ENCODE measurements at regions not wholly inside any gene's neighbourhood (a gene's known extent, or its start where the extent isn't known, plus 50 kb on each side); places are given as distances from the start of the nearest gene placed in this dataset.

DNA sequence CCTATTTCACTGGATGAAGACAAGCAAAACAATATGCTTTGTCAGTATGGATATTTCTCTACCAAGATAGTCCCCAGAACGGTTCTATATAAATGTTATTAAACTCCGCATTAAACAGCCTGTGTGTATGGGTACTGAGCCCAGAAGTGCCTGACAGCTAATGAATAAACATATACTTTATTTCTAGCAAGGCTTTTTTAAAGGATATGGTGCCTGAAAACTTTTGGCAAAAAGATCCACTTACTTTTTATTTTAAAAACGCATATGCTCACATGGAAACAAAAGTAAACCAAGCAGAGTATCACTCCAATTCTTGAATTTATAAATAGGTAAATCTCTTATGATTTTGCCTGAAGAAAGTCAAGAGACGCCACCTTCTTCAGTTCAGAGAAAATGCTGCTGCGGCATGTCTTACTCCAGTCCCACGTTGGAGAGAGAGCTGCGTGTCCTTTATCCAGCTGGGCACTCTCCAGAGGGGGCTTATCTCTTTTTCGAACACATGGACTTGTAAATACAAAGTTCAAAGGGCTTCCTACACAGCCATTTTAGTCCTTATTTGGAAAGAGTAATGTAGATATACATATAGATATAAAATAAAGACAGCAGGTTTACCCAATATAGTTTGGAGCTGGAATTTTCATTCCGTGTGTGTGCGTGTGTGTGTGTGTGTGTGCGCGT, 264.2 kb downstream of the ADAMTS20 start:
- TF ChIP-seq, protein P1, sequence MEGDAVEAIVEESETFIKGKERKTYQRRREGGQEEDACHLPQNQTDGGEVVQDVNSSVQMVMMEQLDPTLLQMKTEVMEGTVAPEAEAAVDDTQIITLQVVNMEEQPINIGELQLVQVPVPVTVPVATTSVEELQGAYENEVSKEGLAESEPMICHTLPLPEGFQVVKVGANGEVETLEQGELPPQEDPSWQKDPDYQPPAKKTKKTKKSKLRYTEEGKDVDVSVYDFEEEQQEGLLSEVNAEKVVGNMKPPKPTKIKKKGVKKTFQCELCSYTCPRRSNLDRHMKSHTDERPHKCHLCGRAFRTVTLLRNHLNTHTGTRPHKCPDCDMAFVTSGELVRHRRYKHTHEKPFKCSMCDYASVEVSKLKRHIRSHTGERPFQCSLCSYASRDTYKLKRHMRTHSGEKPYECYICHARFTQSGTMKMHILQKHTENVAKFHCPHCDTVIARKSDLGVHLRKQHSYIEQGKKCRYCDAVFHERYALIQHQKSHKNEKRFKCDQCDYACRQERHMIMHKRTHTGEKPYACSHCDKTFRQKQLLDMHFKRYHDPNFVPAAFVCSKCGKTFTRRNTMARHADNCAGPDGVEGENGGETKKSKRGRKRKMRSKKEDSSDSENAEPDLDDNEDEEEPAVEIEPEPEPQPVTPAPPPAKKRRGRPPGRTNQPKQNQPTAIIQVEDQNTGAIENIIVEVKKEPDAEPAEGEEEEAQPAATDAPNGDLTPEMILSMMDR (IDR thresholded peaks at IDR 0.05): no peak
- TF ChIP-seq POLR2A (IDR thresholded peaks at IDR 0.05): no peak
